Kidney (tissue), 13 donors: ENCODE measurements at regions not wholly inside any gene's neighbourhood (a gene's known extent, or its start where the extent isn't known, plus 50 kb on each side); places are given as distances from the start of the nearest gene placed in this dataset.

Source experiments
- DNase-seq, 5 donors: peaks; one replicate each; pipeline ENCODE4 v3.0.0-alpha.2; 2013 to 2020
- FAIRE-seq: peaks from 2 replicates; lab custom pipeline; 2012; peaks lifted over from hg19 to GRCh38; lab: Jason Lieb, UNC
- H3K27ac ChIP-seq, 2 donors: one replicate each; pipeline ENCODE4 v1.7.0; 2013; ENCODE audit warnings: low read depth in 2 of 2, low read length in 2 of 2, inconsistent platforms in 1 of 2
- H3K27me3 ChIP-seq: one replicate; pipeline ENCODE4 v1.7.1; 2013; ENCODE audit warnings: low read length, inconsistent platforms; ENCODE audit not compliant: control insufficient read depth, insufficient read depth
- H3K36me3 ChIP-seq, 3 donors: one replicate each; pipeline versions ENCODE4 v1.7.0 to v1.7.1; 2013; ENCODE audit warnings: low read length in 3 of 3, control low read depth in 1 of 3, inconsistent platforms in 1 of 3; ENCODE audit not compliant: insufficient read depth in 3 of 3, control insufficient read depth in 2 of 3
- H3K4me1 ChIP-seq, 3 donors: one replicate each; pipeline versions ENCODE4 v1.7.0 to v1.7.1; 2013; ENCODE audit warnings: low read length in 3 of 3, inconsistent platforms in 1 of 3, low read depth in 1 of 3; ENCODE audit not compliant: control insufficient read depth in 2 of 3, insufficient read depth in 2 of 3
- H3K4me3 ChIP-seq, 3 donors: one replicate each; pipeline versions ENCODE4 v1.7.0 to v1.8.1; 2013; ENCODE audit warnings: low read length in 3 of 3, control low read depth in 1 of 3, inconsistent platforms in 1 of 3
- H3K9ac ChIP-seq, 3 donors: one replicate each; pipeline versions ENCODE4 v1.7.0 to v1.7.1; 2013; ENCODE audit warnings: low read length in 3 of 3, control low read depth in 1 of 3, inconsistent platforms in 1 of 3
- H3K9me3 ChIP-seq, 3 donors: one replicate each; pipeline versions ENCODE4 v1.7.0 to v1.7.1; 2013; ENCODE audit warnings: low read length in 3 of 3, control low read depth in 1 of 3, inconsistent platforms in 1 of 3; ENCODE audit not compliant: control insufficient read depth in 2 of 3, insufficient read depth in 1 of 3
- intact Hi-C: fragments of 100-400 bp; cut with DNase I; formaldehyde crosslinking; loops from one replicate; pipeline ENCODE4 v1.11.1; 2022
- TF ChIP-seq, protein P1 (sequence below): IDR thresholded peaks from 3 replicates; pipeline ENCODE4 v1.5.1; 2012; ENCODE audit warnings: mild to moderate bottlenecking, moderate library complexity, borderline replicate concordance; ENCODE audit not compliant: insufficient read depth; ENCODE audit errors: extremely low read depth
- donor health status: control.
- donor health status: control.
- donor health status: control.
- donor health status: control.
- donor health status: control.
- donor health status: DM: yes; HTN: yes; CAD: no.
- donor health status: Normal renal cell carcinoma (clear cell type).

DNA sequence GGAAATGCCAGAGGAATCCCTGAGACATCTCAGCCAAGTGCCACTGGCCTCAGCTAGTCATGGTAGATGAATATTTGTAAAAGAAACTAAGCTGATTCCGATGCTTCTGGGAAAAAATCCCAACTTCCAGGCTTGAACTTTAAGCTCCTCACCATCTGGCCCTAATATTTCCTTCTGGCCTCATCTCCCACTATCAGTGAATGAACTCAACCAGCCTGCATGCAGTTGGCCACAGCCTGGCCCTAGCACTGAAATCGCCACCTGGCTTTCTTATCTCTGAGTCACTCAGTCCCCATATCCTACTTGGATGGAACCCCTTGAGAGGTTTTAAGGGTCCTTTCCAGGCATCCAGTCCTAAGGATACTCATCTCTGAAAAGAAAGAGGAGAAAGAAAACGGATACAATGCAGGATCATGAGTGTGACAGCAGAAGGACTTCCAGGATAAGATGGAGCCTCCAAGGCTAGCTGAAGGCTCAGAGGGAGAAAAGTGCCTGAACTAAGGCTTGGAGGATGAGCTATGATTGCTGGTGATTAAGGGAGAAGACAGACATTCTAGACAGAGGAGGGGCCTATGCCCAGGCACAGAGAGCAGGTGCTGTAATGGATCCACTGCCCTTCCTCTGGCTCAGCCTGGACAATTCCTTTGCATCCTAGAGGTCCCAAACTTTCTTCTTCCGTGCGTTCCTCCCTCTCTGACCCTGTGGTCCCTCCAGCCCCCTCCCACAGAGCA is 141.5 kb upstream of the MYCN start:
- Histone ChIP-seq H3K36me3 (no peaks in the 10 kb centered on the region), H3K9me3 (no peaks in the 10 kb centered on the region), H3K4me1 (peaks cover 0 to 7% (median 0%) of the 10 kb centered on the region in 3 donors), H3K27ac (no peak overlapping the region), H3K4me3 (no peak overlapping the region), H3K9ac (no peak overlapping the region), H3K27me3 (no peaks in the 10 kb centered on the region)
- no peak for DNase-seq
- no peak for FAIRE-seq
- intact Hi-C loops = no loop called here
- TF ChIP-seq, protein P1, sequence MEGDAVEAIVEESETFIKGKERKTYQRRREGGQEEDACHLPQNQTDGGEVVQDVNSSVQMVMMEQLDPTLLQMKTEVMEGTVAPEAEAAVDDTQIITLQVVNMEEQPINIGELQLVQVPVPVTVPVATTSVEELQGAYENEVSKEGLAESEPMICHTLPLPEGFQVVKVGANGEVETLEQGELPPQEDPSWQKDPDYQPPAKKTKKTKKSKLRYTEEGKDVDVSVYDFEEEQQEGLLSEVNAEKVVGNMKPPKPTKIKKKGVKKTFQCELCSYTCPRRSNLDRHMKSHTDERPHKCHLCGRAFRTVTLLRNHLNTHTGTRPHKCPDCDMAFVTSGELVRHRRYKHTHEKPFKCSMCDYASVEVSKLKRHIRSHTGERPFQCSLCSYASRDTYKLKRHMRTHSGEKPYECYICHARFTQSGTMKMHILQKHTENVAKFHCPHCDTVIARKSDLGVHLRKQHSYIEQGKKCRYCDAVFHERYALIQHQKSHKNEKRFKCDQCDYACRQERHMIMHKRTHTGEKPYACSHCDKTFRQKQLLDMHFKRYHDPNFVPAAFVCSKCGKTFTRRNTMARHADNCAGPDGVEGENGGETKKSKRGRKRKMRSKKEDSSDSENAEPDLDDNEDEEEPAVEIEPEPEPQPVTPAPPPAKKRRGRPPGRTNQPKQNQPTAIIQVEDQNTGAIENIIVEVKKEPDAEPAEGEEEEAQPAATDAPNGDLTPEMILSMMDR = no peak

DNA sequence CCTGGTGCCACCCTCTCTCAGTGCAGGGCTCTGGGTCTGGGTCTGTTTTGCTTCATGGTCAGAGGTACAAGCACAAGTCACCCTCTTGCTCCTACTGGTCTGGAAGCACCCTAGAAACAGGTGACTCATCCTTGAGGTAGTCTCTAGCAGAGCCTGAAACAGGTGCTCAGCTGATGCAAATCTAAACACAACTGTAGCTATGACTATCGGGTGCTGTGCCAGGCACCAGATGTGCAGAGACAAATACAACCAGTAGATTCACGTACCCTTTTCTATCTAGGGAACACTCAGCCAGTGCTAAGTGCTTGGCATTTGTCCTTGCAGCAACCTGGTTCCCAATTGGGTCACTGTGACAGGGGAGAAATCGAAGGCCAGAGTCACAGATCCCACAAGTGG is 140.9 kb upstream of the MYCN start:
- peaks cover 0 to 7% (median 0%) of the 10 kb centered on the region in 3 donors for H3K4me1 ChIP-seq
- H3K27ac ChIP-seq = no peak overlapping the region
- H3K27me3 ChIP-seq = no peaks in the 10 kb centered on the region
- intact Hi-C loops = no loop called here
- H3K36me3 ChIP-seq = no peaks in the 10 kb centered on the region
- TF ChIP-seq, protein P1 = no peak
- H3K9me3 ChIP-seq = no peaks in the 10 kb centered on the region
- H3K9ac ChIP-seq = no peak overlapping the region
- FAIRE-seq = no peak
- H3K4me3 ChIP-seq = no peak overlapping the region
- DNase-seq = no peak

GRCh38 chr2:15800495-15801329 is 139.6 kb upstream of the MYCN start:
- Histone ChIP-seq H3K27ac (no peak overlapping the region), H3K9me3 (no peaks in the 10 kb centered on the region), H3K27me3 (no peaks in the 10 kb centered on the region), H3K4me3 (no peak overlapping the region), H3K4me1 (peaks cover 0 to 7% (median 0%) of the 10 kb centered on the region in 3 donors), H3K9ac (no peak overlapping the region), H3K36me3 (no peaks in the 10 kb centered on the region)
- TF ChIP-seq, protein P1 = no peak
- no peak for FAIRE-seq
- intact Hi-C loops = no loop called here
- DNase-seq = no peak
